ENCODE measurements at regions not wholly inside any gene's neighbourhood (a gene's known extent, or its start where the extent isn't known, plus 50 kb on each side); places are given as distances from the start of the nearest gene placed in this dataset.

DNA sequence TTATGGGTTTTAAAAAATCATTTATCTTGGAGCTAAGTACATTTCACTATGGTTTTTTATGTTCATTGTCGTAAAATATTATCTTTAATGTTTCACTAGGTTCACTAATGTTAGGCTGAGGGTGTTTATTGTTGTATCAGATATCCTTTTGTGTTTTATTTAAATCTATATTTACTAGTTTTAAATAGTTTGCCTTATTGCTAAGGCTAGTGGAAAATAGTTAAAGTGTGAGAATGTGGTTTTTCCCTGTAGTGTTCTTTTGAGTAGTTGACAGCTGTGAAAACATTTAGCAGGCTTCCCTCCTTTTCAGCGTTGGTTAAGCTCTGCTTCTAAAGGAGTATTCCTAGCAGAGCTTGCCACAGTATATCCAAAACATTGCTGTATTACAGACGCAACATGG lies 139.0 kb downstream of the TM9SF2 start:
- DNase-seq (ENCODE audit: low read depth) = no peak

DNA sequence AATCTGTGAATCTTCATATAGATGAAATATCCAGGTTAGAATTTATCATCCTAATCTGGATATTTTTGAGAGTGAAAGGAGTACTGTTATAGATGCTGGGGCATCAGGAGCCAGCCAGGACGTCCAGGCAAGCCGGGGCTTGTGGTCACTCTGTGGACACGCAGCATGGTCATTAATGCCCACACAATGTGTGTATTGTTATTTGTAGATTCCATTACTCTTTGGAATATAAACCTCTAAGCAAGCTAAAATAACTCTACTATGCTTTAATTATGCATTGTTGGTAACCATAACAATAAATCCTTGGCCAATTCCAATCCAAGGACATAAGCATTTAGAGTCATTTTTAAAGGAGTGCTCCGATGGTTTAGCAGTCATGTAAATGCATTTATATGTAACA lies 137.9 kb downstream of the TM9SF2 start:
- DNase-seq (ENCODE audit: low read depth) = no peak

DNA sequence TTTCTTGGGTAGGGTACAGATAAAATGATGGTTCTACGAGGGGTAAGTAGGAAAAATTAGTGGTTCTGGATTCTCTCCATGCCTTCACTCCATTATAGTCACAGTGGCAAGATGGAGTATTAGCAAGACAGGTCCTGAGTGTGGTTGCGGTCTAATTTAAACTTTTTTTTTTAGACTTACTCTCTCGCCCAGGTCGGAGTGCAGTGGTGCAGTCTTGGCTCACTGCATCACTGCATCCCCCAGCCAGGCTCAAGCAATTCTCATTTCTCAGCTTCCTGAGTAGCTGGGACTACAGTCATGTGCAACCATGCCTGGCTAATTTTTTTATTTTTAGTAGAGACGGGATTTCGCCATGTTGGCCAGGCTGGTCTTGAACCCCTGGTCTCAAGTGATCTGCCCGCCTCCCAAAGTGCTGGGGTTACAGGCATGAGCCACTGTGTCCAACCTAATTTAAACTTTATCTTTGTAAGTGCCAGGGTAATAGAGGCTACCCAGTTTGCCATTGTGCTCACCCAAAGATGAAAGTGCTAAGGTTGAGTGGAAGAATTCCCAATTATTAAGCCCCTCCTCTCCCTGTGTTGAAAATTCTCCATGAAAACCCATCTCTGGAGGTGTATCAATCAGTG lies 135.6 kb downstream of the TM9SF2 start:
- no peak for DNase-seq (ENCODE audit: low read depth)

DNA sequence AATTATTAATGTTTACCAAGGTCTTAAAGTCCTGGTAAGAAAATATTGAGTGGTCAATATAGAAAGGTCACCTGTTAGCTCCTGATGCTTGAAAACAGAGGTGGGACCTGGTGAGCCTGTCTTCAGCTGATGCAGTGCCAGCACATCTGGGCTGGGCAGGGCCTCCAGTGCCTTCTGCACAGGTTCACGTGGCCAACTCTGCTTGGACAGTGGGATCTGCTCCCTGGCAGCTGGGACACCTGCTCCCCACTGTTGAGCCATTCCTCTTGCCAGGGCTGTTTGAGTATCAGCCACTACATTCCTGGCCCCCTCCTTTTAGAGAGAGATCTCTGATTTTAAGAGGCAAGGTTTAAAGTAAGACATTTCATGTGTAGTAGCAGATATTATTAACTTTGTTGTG lies 135.0 kb downstream of the TM9SF2 start:
- no peak for DNase-seq (ENCODE audit: low read depth)

DNA sequence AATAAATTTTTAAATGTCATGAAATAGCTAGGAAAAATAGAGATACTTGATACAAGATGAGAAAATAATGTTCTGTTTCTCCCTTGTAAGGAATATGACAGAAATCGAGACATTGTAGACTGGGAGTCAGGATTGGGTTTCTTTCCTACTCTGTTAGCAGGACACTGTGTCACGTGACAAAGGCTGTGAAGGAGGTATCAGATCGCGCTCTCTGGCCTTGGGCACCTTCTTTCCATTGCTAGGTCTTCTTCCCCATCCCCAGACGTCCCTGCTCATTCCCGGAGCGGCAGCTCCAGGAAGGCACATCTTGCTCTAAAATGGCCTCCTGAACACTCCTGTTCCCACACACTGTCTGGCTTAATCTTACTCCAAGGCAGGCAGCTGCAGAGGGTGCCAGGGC lies 133.4 kb downstream of the TM9SF2 start:
- no peak for DNase-seq (ENCODE audit: low read depth)

DNA sequence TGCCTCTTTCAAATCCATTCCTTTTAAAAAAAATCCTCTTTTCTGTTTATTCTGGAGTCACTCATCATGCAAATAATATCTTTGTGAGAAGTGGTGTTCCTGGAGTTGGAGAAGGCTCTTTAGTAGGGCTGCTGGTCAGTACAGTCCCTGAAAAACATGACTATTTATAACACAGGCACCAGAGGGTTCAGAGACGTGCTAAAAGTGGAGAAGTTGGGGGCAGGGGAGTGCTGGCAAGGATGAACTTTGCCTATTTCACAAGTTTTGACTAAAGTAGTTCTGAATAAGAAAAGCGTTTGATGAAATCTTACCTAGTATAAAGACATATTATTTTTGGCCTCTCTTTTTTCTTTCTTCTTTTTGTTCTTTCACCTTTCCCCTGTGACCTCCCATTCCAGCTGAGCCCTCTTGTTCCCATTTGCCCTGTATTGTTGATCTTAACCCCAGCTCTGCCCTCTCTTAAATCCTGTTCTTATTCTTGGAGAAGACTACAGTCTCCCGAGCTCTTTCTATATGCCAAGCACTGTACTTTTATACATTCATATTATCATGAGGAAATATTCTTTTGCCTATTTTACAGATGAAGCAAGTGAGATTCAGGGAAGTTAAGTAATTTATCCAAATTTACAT lies 129.1 kb downstream of the TM9SF2 start:
- DNase-seq (ENCODE audit: low read depth) = no peak

DNA sequence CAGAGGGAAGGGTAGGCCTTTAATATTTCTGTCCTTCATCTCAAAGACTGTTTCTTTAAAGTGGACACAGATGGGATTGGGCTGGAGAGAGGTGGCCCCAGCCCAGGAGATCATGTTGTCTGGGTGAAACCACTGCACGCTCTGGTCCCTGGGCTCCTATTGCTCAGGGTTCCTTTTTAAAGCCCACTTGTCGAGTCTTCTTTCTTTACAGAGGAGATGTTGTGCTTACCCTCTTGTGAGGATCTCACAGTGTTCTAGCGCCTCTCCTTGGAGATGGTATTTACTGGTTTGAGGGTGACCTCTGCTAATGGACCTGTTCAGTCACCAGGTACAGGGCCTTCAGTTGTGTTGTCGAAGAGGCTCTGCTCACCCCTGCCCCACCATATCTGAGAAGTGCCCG lies 128.4 kb downstream of the TM9SF2 start:
- no peak for DNase-seq (ENCODE audit: low read depth)

DNA sequence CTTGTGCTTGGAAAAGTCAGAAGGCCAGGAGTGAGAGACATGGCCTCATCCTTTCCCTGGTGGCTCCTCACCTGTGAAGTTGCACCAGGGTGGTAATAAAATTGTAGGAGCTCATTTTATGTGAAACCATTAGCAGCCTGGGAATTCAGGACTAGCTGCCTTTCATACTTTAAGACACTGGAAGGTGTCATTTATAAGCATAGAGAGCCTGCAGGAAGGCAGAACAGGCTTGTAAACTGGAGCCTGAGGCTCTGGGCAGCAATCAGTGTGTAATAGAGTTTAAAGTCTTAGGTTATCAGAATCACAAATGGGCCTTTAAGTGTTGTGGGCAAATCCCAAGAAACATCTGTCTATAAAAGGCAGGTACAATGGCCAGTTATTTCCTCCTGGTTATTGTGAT lies 127.2 kb downstream of the TM9SF2 start:
- DNase-seq (ENCODE audit: low read depth) = no peak

DNA sequence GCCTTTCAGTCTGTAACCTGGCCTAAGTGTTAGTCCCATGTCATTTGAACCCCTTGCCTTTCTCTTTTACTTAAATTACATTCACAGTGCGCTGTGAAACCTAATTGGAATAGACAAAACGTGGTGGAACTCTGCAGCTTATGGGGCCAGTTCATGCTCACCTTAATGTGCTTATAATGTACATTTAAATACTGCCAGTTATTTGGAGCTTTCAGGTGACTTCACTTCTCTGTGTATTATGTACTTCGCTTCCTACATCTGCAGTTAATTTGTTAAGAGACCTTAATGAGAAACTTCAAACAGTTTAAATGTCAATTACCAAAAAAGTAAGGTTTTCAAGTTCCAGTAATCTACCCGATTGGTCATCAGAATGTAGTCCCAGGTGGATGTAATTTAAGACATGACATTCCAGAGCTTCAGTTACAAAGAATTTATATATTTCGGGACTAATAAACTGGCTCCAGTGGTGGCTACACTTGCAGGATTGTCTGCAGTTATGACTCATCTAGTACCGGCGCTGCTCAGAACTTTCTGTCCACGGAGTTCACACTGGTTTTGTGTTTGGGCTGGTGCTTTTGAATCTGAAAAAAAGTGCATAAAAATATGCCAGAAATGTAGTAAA lies 125.3 kb downstream of the TM9SF2 start:
- DNase-seq (ENCODE audit: low read depth) = no peak

DNA sequence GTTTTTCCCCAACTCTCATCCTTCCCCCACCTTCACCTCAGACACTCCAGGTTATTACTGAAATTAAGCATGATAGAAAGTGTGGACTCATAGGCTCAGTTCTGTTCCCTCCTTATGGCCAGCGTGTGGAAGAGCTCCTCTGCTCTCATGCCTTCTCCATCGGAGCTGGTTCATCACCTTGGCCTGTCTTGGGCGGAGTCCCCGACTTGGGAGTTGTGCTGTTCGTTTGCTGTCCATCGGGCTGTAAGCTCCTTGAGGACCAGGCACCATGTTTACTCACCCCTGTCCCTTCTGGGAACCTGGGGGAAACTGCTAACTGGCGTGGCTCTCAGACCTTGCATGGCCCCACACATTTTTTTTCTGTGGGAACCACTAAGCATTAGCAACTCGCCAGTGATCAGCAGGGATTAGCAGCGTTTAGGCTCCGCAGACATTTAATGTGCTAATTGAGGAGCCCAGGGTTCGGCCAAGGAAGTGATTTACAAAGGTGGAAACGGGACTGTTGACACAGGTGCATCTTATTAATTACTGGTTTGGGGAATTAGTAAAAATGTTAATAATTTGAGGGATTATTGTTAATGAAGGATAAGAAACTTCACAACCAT lies 123.8 kb downstream of the TM9SF2 start:
- DNase-seq (ENCODE audit: low read depth) = no peak

DNA sequence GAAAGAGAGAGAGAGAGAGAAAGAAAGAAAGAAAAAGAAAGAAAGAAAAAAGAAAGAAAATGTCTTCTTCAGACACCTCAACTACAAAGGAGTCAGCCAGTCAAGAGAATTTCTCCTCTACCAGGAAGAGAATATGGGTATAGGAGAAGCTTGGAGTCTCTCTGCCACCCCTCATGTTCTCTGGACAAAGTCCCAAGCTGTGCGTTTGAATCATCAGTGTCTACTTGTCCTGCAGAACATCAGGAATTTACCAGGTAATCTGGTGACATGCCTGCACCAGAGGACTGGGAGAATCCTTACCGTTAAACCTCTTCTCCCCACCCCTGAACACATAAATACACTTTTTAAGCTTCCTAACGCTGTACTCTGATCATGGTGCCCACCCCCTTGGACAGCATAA lies 119.5 kb downstream of the TM9SF2 start:
- DNase-seq (ENCODE audit: low read depth) = no peak

DNA sequence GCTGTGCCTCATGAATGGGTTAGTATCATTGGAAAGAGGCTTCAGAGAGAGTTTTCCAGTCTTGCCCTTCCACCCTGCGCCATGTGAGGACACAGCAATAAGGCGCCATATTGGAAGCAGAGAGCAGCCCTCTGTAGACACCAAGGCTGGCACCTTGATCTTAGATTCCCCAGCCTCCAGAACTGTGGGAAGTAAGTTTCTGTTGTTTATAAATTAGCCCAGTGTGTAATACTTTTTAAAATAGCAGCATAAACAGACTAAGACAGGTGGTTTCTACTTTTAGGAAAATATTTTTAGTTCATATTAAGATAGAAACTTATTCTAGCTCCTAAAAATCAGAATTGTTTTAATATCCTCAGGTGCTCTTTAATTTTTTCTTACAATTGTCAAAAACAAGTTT lies 117.9 kb downstream of the TM9SF2 start:
- no peak for DNase-seq (ENCODE audit: low read depth)

DNA sequence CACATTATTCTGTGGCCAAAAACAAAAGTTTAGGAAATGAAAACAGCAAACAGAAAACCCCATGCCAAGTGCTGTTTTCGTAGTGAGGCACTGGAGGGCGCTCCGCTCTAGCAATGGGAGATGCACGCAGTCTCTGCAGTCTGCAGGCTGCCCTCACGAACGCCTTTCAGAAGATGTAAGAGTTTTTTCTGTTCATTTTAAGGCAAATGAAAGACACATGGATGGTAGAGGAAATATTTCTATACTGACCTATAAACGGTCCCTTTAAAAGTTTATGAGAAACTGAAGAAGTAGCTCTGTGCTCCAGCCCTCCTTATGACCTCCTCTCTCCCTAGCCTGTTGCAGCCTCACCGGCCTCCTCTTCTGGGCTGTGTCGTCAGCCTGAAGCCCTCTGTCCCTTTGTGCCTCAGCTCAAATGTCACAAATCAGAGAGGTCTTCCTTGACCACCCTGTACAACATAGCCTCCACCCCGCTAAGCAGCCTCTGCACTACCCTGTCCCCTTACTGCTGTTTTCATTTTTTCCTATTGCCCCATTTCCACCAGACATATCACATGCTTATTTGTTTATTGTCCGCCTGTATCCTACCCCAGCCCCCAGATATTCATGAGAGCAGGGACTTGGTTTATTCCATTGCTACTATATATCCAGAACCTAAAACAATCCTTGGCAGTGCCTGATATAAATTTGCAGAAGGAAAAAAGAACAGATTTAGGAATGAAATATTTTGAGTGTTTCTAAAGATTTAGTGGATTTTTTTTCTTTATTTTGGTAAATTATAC lies 116.4 kb downstream of the TM9SF2 start:
- DNase-seq (ENCODE audit: low read depth) = no peak

DNA sequence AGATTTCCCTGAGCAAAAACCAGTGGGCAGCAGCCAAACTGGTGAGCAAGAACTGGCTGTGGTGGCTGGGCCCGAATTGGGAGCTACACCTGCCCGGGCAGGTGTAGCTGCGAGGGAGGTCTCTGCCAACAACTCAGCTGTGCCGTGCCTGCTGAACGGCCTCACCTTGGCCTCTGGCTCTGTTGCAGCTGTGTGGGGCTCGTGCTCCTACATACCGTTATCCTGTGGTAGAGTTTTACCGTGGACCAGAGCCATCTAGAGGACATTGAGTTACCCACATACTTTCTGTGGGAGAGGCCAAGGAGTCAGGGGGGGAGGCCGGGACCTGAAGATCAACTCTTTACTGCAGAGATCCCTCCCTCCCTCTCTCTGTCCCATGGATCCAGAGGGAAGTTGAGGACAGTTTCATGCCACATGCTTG lies 113.2 kb downstream of the TM9SF2 start:
- no peak for DNase-seq (ENCODE audit: low read depth)
